GM21381 (cell line): ENCODE measurements at regions not wholly inside any gene's neighbourhood (a gene's known extent, or its start where the extent isn't known, plus 50 kb on each side); places are given as distances from the start of the nearest gene placed in this dataset.

ENCODE experiments used
- ATAC-seq: cut with Tn5 transposase; IDR thresholded peaks from one replicate; pipeline ENCODE4 v1.9.1; 2021; ENCODE audit warnings: mild to moderate bottlenecking, moderate library complexity; ENCODE audit not compliant: unreplicated experiment

- ATAC-seq, result peak; percentile 55
Observed at GRCh38 chr2:221844212-221845020, 272.3 kb upstream of the EPHA4 start.

- no peak for ATAC-seq
Observed at GRCh38 chr2:221836095-221836494, 264.0 kb upstream of the EPHA4 start.

- ATAC-seq, result no peak
Observed at GRCh38 chr2:221833966-221834365, 261.9 kb upstream of the EPHA4 start.

GRCh38 chr2:221831051-221831450 lies 258.9 kb upstream of the EPHA4 start:
- no peak for ATAC-seq

- no peak for ATAC-seq
Observed at GRCh38 chr2:221822416-221822815, 250.3 kb upstream of the EPHA4 start.

GRCh38 chr2:221818616-221819320 lies 246.7 kb upstream of the EPHA4 start:
- ATAC-seq, result no peak

- ATAC-seq, result no peak
Observed at GRCh38 chr2:221817878-221818277, 245.8 kb upstream of the EPHA4 start.

- ATAC-seq, result no peak
Observed at GRCh38 chr2:221817052-221817451, 244.9 kb upstream of the EPHA4 start.

- no peak for ATAC-seq
Observed at GRCh38 chr2:221816566-221816965, 244.5 kb upstream of the EPHA4 start.

- no peak for ATAC-seq
Observed at GRCh38 chr2:221810650-221811049, 238.5 kb upstream of the EPHA4 start.

GRCh38 chr2:221810245-221810644 lies 238.1 kb upstream of the EPHA4 start:
- ATAC-seq, result no peak

GRCh38 chr2:221808488-221808887 lies 236.4 kb upstream of the EPHA4 start:
- ATAC-seq, result no peak

- no peak for ATAC-seq
Observed at GRCh38 chr2:221807706-221808105, 235.6 kb upstream of the EPHA4 start.

GRCh38 chr2:221802089-221802488 lies 230.0 kb upstream of the EPHA4 start:
- no peak for ATAC-seq

GRCh38 chr2:221792971-221793521 lies 220.9 kb upstream of the EPHA4 start:
- ATAC-seq, result no peak

GRCh38 chr2:221791844-221792243 lies 219.7 kb upstream of the EPHA4 start:
- no peak for ATAC-seq

GRCh38 chr2:221787561-221787960 lies 215.5 kb upstream of the EPHA4 start:
- no peak for ATAC-seq

GRCh38 chr2:221786297-221786926 lies 214.3 kb upstream of the EPHA4 start:
- ATAC-seq, result no peak

- ATAC-seq, result no peak
Observed at GRCh38 chr2:221780281-221780688, 208.2 kb upstream of the EPHA4 start.

- ATAC-seq, result no peak
Observed at GRCh38 chr2:221779614-221780067, 207.5 kb upstream of the EPHA4 start.

GRCh38 chr2:221778025-221778424 lies 205.9 kb upstream of the EPHA4 start:
- no peak for ATAC-seq
